Stimulated activated naive B cell treated with anti-CD40 and anti-IgM and Interleukin-4, amounts not matched to agents 10 μg/mL and 1 μg/mL and 100 μg/mL, for 72 hours (primary cell): ENCODE measurements at regions not wholly inside any gene's neighbourhood (a gene's known extent, or its start where the extent isn't known, plus 50 kb on each side); places are given as distances from the start of the nearest gene placed in this dataset.

ENCODE experiments used
- ATAC-seq, 2 donors: fragments of 150-1000 bp; cut with Tn5 transposase; replicated peaks; 2 replicates each; pipeline ENCODE4 v1.10.0; 2021; ENCODE audit warnings: moderate library complexity in 1 of 2
- DNase-seq: peaks from one replicate; pipeline ENCODE4 v3.0.0; 2021
- H3K27ac Mint-ChIP-seq: one replicate; pipeline ENCODE4 v1.8.0; 2022; ENCODE audit warnings: mild to moderate bottlenecking, mixed read lengths
- H3K27me3 Mint-ChIP-seq, 2 donors: one replicate each; pipeline ENCODE4 v1.8.0; 2022; ENCODE audit warnings: mixed read lengths in 2 of 2
- H3K36me3 Mint-ChIP-seq, 2 donors: one replicate each; pipeline ENCODE4 v1.8.0; 2022; ENCODE audit warnings: mixed read lengths in 2 of 2, mild to moderate bottlenecking in 1 of 2
- H3K4me1 Mint-ChIP-seq, 2 donors: one replicate each; pipeline ENCODE4 v1.8.0; 2022; ENCODE audit warnings: mixed read lengths in 2 of 2, mild to moderate bottlenecking in 1 of 2
- H3K4me3 Mint-ChIP-seq, 2 donors: one replicate each; pipeline ENCODE4 v1.8.0; 2022; ENCODE audit warnings: mild to moderate bottlenecking in 2 of 2, mixed read lengths in 2 of 2, moderate library complexity in 1 of 2
- H3K9me3 Mint-ChIP-seq, 2 donors: one replicate each; pipeline ENCODE4 v1.8.0; 2022; ENCODE audit warnings: mixed read lengths in 2 of 2, mild to moderate bottlenecking in 1 of 2

DNA sequence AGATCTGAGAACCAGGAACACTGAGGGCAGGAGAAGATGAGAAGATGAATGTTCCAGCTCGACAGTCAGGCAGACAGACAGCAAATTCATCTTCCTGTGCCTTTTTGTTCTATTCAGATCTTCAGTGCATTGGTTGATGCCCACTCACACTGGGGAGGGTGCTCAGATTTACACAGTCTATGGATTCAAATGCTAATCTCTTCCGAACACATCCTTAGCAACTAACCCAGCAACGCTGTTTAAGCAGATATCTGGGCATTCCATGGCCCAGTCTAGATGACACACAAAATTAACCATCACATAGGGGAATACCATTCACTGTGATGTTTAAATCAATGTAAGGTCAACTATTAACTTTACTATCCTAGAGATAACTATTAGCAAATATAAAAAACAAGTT lies 571.9 kb downstream of the NYAP2 start:
- no peak for DNase-seq
- Mint-ChIP-seq H3K9me3 (peaks cover 5 to 9% of the 10 kb centered on the region in 2 donors), H3K36me3 (no peaks in the 10 kb centered on the region), H3K27ac (no peak overlapping the region), H3K27me3 (no peaks in the 10 kb centered on the region), H3K4me3 (no peak overlapping the region), H3K4me1 (no peaks in the 10 kb centered on the region)
- no peak for ATAC-seq

DNA sequence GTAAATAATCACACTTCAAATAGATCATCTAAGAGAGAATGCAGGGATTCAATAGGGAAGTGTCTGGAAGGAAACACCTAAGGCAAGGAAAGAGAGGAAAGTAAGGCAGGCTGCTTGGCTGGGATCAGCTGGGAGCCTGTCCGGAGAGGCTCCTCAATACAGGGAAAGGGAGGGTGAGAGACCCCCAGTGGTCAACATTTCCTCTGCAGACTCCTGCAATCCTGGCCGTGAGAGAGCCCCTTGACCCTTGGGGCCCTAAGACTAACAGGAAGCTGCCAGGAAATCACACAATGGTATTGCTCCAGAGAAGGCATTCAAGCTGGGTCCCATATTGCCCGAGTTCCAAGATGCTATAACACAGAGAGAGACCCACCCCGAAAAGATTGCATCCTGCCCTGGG lies 549.4 kb downstream of the NYAP2 start:
- no peaks in the 10 kb centered on the region for H3K27me3 Mint-ChIP-seq
- no peaks in the 10 kb centered on the region for H3K4me1 Mint-ChIP-seq
- ATAC-seq (no peak), DNase-seq (no peak)
- H3K9me3 Mint-ChIP-seq = peaks cover 16 to 18% of the 10 kb centered on the region in 2 donors
- H3K27ac Mint-ChIP-seq = no peak overlapping the region
- H3K4me3 Mint-ChIP-seq = no peak overlapping the region
- H3K36me3 Mint-ChIP-seq = no peaks in the 10 kb centered on the region

DNA sequence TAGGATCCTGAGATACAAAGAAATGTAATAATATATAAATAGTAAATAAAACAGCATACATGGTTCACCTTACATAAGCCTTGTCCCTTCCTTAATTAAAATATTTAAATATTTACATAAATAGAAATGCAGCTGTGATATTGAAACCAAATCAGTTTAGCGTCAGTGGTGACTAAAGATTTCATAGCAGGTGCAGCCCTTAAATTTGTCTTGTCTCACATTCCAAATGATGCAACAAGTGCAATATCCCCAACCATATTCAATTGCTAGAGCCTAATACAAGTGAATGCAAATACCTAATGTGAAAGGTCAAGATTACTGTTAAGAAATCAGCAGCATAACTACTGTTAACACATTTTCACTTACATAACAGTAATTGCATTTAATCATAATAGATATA lies 539.5 kb downstream of the NYAP2 start:
- H3K4me1 Mint-ChIP-seq = no peaks in the 10 kb centered on the region
- H3K27me3 Mint-ChIP-seq = no peaks in the 10 kb centered on the region
- H3K27ac Mint-ChIP-seq = no peak overlapping the region
- H3K9me3 Mint-ChIP-seq = peaks cover 0 to 4% of the 10 kb centered on the region in 2 donors
- DNase-seq (no peak), ATAC-seq (no peak)
- H3K36me3 Mint-ChIP-seq = peaks cover 0 to 1% of the 10 kb centered on the region in 2 donors
- H3K4me3 Mint-ChIP-seq = no peak overlapping the region

DNA sequence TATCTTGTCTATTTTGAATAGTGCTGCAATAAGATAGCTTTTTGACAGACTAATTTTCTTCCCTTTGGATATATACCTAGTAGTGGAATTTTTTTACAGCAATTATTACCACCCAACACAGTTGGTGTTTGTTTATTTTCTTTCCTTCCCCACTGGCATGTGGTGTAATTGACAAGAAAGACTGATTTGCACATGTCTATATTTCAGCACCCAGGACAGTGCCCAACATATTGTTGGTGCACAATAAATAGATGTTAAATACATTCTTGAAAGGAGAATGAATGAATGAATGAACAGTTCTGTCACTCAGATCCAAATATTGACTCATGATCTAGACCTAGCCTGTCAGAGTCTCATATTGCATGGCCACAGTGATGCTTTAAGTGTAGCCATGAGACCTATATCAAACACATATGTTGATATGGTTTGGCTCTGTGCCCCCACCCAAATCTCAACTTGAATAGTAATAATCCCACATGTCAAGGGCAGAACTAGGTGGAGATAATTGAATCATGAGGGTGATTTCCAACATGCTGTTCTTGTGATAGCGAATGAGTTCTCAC lies 538.2 kb downstream of the NYAP2 start:
- peaks cover 0 to 1% of the 10 kb centered on the region in 2 donors for H3K36me3 Mint-ChIP-seq
- no peaks in the 10 kb centered on the region for H3K4me1 Mint-ChIP-seq
- no peak overlapping the region for H3K27ac Mint-ChIP-seq
- no peaks in the 10 kb centered on the region for H3K27me3 Mint-ChIP-seq
- DNase-seq (no peak), ATAC-seq (no peak)
- peaks cover 0 to 4% of the 10 kb centered on the region in 2 donors for H3K9me3 Mint-ChIP-seq
- H3K4me3 Mint-ChIP-seq = no peak overlapping the region

DNA sequence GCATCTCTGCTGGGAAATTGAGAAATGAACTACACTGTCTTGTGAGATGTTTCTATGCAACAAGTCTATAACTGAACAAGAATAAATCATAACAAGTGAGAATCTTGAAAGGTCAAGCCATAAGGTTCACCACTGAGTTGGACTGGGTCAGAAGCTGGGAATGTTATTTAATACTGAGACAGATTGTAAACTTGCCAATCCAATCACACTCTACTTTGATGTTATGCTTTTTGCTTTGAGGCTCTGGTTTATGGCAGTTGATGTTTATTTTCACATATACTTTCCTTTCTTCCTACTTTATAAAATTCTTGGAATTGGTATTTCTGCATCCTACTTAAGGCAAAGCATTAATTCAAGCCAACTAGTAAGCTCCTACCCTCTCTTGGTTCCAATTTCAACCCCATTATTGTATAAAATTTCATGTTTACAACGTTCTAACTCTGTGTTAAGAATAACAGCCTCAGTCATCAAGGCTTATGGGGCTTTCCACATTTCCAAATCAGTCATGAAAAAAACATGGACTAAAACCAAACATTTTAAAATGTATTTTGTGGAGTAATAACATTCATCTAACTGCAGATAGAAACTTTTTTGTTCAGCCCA lies 533.4 kb downstream of the NYAP2 start:
- peaks cover 0 to 4% of the 10 kb centered on the region in 2 donors for H3K9me3 Mint-ChIP-seq
- no peak for DNase-seq
- H3K4me3 Mint-ChIP-seq = no peak overlapping the region
- no peak overlapping the region for H3K27ac Mint-ChIP-seq
- no peaks in the 10 kb centered on the region for H3K4me1 Mint-ChIP-seq
- H3K27me3 Mint-ChIP-seq = no peaks in the 10 kb centered on the region
- peaks cover 0 to 1% of the 10 kb centered on the region in 2 donors for H3K36me3 Mint-ChIP-seq
- no peak for ATAC-seq

DNA sequence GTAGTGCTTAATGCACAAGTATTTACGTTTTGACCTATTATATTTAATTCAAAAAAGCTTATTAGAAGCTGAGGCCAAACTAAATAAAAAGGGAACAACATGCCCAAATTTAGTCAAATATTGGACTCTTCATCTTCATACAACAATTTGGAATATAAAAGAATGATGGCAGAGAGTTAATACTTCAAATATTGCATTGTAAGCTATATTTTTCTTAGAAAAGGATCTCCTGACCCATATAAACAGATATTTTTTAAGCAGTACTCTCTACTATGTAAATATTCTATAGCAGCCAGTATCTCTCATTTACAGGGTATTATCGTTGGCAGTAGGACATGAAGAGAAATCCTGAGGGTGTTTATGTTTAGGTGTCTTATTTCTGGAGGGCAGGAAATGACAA lies 531.2 kb downstream of the NYAP2 start:
- no peak overlapping the region for H3K27ac Mint-ChIP-seq
- H3K36me3 Mint-ChIP-seq = no peaks in the 10 kb centered on the region
- no peak for DNase-seq
- H3K4me3 Mint-ChIP-seq = no peak overlapping the region
- no peaks in the 10 kb centered on the region for H3K4me1 Mint-ChIP-seq
- no peaks in the 10 kb centered on the region for H3K27me3 Mint-ChIP-seq
- peaks cover 0 to 2% of the 10 kb centered on the region in 2 donors for H3K9me3 Mint-ChIP-seq
- ATAC-seq = no peak

DNA sequence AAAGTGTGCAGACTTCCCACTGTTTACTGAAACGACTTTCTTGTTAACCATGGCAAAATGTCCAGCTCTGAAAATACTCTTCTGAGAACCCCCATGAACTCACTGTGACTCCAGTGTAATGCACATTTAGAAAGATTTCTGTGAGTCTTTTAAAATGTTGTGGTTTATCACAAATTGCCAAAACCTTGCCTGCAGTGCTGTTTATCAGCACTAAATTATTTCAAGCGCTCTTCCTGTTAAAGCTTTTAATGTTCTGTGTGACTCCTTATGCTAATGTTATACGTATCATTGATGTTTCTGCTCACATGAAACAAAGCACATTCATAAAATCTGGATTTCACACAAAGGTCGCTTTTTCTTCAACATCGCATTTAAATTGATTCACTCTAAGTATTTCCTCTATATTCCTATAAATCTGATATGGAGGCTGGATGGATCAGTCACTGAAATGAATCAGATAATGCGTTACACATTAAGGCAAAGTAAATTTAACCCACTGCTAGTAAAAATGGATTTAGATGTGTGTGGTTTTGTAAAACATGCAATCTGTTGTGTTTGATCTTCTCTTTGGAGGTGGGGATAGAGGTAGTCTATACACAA lies 521.2 kb downstream of the NYAP2 start:
- peaks cover 0 to 5% of the 10 kb centered on the region in 2 donors for H3K27me3 Mint-ChIP-seq
- H3K9me3 Mint-ChIP-seq = peaks cover 5 to 10% of the 10 kb centered on the region in 2 donors
- no peak overlapping the region for H3K27ac Mint-ChIP-seq
- H3K4me3 Mint-ChIP-seq = no peak overlapping the region
- H3K36me3 Mint-ChIP-seq = no peaks in the 10 kb centered on the region
- DNase-seq (no peak), ATAC-seq (no peak)
- no peaks in the 10 kb centered on the region for H3K4me1 Mint-ChIP-seq

DNA sequence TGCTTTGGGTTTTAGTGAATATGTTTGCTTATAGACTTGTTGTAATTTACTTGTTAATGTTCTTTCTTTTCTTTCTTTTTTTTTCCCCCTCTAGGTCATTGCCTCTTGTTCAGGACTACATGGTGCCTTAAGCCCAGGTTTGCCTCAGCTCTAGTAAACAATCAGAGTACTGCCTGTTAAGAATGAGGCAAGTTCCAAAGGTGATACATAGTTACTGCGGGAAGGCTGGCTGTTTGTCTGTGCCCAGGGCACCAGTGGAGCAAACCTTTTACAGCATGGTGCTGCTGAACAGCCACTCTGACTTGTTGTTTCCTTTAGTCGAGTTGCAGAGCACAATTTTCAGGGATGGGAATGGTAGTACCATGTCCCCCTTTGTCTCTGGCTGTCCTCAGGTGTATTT lies 517.2 kb downstream of the NYAP2 start:
- no peak overlapping the region for H3K4me3 Mint-ChIP-seq
- H3K27ac Mint-ChIP-seq = no peak overlapping the region
- H3K36me3 Mint-ChIP-seq = no peaks in the 10 kb centered on the region
- H3K4me1 Mint-ChIP-seq = no peaks in the 10 kb centered on the region
- H3K27me3 Mint-ChIP-seq = no peaks in the 10 kb centered on the region
- H3K9me3 Mint-ChIP-seq = peaks cover 9 to 15% of the 10 kb centered on the region in 2 donors
- no peak for ATAC-seq
- DNase-seq = no peak

DNA sequence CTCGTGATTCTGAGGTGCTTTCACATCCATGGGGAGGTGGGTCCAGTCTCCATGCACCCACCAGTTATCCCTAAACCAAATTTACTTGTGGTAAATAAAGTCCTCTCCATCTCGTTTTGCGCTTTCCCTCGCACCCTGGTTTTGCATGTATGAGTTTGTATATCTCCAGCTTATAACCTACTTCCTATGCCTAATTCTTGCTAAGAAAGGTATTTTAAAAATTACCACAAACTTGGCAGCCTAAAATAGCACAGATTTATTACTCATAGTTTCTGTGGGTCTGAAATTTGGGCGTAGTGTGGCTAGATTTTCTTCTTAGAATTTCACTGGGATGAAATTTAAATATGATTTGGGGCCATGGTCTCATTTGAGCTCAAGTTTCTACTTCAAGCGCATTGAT lies 511.5 kb downstream of the NYAP2 start:
- Mint-ChIP-seq H3K27me3 (peaks cover 0 to 10% of the 10 kb centered on the region in 2 donors), H3K27ac (no peak overlapping the region), H3K4me3 (no peak overlapping the region), H3K9me3 (peaks cover 6 to 8% of the 10 kb centered on the region in 2 donors), H3K36me3 (no peaks in the 10 kb centered on the region), H3K4me1 (no peaks in the 10 kb centered on the region)
- ATAC-seq (no peak), DNase-seq (no peak)

DNA sequence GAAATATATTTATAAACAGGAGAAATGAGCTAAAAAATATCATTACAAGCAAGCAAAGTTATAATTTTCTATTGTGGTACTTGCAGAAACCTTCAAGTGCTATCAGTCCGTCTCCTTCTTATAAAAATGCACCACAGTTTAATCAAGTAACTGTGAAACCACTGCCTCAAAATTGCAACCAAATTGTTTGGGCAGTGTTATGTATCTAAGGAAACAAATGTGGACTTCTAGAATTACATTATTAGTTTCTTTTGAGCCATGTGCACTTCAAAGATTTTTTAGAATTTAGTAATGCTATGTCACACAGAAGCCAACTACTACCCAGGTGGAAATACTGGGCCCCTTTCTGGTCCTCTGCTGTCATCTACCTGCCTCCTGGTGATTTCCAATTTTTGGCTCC lies 495.6 kb downstream of the NYAP2 start:
- Mint-ChIP-seq H3K27ac (no peak overlapping the region), H3K27me3 (peaks cover 0 to 14% of the 10 kb centered on the region in 2 donors), H3K9me3 (no peaks in the 10 kb centered on the region), H3K4me3 (no peak overlapping the region), H3K36me3 (no peaks in the 10 kb centered on the region), H3K4me1 (no peaks in the 10 kb centered on the region)
- ATAC-seq (no peak), DNase-seq (no peak)

DNA sequence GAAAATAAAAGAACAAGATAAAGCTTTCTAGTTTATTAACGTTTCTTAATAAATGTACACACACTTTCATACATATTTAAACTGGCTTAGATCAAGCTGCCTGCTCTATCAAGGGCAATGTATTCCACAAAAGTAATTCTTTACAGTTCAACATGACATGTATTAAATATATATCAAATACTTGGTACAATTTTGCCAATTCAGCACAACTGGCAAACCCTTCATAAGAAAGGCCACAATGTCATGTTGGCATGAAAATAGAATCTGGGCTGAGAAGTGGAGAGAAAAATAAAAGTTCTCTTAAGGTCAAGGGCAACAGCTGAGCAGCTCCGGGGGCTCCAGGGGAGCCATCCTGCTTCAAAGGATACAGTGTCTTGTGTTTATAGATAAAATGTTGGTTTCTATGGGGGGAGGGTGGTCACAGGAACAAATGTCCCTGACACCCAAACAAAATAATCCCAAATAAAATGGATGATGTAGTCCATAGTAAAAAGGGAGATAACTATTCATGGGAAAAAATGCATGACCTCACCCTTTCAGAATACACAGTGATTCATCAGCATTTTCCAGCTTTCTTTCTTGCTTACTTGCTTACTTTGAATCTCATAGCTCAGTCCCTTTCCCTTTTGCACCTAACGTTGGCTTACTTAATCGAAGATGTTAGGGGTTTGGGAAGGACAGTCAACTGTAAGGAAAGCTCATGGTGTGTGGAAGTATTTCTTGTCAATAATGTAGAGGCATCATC lies 494.9 kb downstream of the NYAP2 start:
- Mint-ChIP-seq H3K4me1 (no peaks in the 10 kb centered on the region), H3K36me3 (no peaks in the 10 kb centered on the region), H3K27ac (no peak overlapping the region), H3K4me3 (no peak overlapping the region), H3K9me3 (no peaks in the 10 kb centered on the region), H3K27me3 (peaks cover 0 to 14% of the 10 kb centered on the region in 2 donors)
- ATAC-seq (no peak), DNase-seq (no peak)

DNA sequence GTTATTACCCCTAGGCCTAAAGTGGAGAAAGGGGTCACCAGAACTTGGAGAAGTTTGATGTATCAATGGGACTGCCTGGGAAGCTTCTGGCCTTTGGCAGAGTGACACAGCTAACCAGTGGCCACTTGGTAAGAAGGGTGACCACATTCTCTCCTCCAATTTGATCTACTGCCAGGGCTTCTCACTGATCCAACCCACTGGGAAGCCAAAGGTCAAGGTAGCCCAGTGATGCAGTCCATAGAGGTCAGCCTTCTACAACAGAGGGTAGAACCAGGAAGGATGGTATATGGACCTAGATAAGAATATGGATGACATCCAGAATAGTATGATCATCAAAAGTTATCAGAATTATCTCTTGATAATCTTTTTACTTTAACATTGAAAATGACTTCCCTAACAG lies 493.6 kb downstream of the NYAP2 start:
- Mint-ChIP-seq H3K9me3 (no peaks in the 10 kb centered on the region), H3K27me3 (peaks cover 0 to 11% of the 10 kb centered on the region in 2 donors), H3K36me3 (no peaks in the 10 kb centered on the region), H3K27ac (no peak overlapping the region), H3K4me1 (no peaks in the 10 kb centered on the region), H3K4me3 (no peak overlapping the region)
- ATAC-seq (no peak), DNase-seq (no peak)

DNA sequence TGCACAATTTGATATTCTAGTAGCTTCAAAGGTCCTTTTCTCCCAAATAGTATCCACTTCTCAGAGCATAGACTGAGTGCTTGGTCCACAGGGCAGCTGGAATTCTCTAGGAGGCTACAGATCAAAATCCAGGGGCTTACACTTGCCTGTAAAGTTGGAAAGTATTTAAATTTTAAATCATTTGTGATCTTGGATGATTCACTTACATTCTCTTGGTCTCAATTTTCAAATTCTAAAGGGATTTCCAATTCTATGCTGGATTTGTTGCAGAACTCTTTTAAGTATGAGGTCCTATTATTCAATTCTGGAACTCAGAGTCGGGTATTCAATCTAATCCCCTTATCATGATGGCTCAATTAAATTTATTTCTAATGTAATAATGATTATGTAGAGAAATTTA lies 492.3 kb downstream of the NYAP2 start:
- Mint-ChIP-seq H3K9me3 (no peaks in the 10 kb centered on the region), H3K27me3 (peaks cover 0 to under 1% of the 10 kb centered on the region in 2 donors), H3K4me1 (no peaks in the 10 kb centered on the region), H3K36me3 (no peaks in the 10 kb centered on the region), H3K4me3 (no peak overlapping the region), H3K27ac (no peak overlapping the region)
- DNase-seq (no peak), ATAC-seq (no peak)

DNA sequence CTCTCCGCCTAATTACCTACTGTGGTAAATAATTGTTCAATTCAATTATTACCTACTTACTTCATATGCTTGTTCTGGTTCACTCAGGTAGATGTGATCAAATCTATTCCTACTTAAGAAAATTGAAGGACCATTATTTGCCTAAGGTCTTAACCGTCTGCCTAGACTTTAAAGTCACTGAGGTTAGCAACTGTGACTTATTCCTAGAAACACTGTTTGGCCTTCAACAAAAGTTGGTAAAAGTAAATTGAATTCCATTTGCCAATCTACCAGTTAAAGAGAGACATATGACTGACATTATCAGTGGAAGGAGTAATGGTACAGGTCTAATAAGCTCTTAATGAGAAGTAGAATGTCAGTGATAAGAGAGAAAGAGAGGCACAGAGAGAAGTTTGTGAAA lies 491.5 kb downstream of the NYAP2 start:
- peaks cover 0 to 4% of the 10 kb centered on the region in 2 donors for H3K27me3 Mint-ChIP-seq
- no peaks in the 10 kb centered on the region for H3K36me3 Mint-ChIP-seq
- DNase-seq = no peak
- no peaks in the 10 kb centered on the region for H3K9me3 Mint-ChIP-seq
- ATAC-seq = no peak
- H3K4me3 Mint-ChIP-seq = no peak overlapping the region
- H3K27ac Mint-ChIP-seq = no peak overlapping the region
- H3K4me1 Mint-ChIP-seq = no peaks in the 10 kb centered on the region

DNA sequence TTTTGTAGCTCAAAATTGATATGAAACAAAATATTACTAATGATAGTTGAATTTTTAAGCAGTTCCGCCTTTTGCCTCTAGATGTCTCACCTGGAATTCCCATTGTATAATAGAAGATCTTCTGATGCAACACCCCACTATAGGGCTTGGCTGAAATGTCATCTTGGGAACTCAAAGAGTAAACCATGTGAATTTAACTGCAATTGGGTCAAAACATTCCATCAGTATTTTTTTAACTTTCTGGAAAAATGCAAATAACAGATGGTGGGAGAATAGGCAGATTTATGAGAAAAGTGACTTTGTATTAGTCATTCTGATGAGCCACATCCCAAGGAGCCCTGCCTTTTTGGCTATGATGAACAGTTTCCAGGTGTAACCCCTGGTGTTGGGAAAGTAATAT lies 489.9 kb downstream of the NYAP2 start:
- peak in 1 of 2 donors; percentile 47 for ATAC-seq
- H3K27me3 Mint-ChIP-seq = peaks cover 0 to 4% of the 10 kb centered on the region in 2 donors

More for the DNA sequence above, 489.9 kb downstream of the NYAP2 start:
- H3K4me3 Mint-ChIP-seq = no peak overlapping the region
- H3K27ac Mint-ChIP-seq = no peak overlapping the region
- H3K9me3 Mint-ChIP-seq = no peaks in the 10 kb centered on the region
- no peaks in the 10 kb centered on the region for H3K36me3 Mint-ChIP-seq
- no peak for DNase-seq
- no peaks in the 10 kb centered on the region for H3K4me1 Mint-ChIP-seq
